ENCODE measurements at regions not wholly inside any gene's neighbourhood (a gene's known extent, or its start where the extent isn't known, plus 50 kb on each side); places are given as distances from the start of the nearest gene placed in this dataset.
"Not testable (repeated sequence)": the region's sequence is repeated elsewhere in the genome, so short reads cannot be mapped to it uniquely, and the experiment has no call there.

GRCh38 chr16:33027941-33028340 is 166.1 kb upstream of the TP53TG3C start:
- TF ChIP-seq CTCF, POLR2A, POLR2AphosphoS5 (IDR thresholded peaks at IDR 0.05): not testable (repeated sequence)

Data from breast epithelium (tissue), 3 donors.